SU-DHL-6 (cell line): ENCODE measurements at regions not wholly inside any gene's neighbourhood (a gene's known extent, or its start where the extent isn't known, plus 50 kb on each side); places are given as distances from the start of the nearest gene placed in this dataset.

Source experiments
- CTCF ChIP-seq: fragments of 200-600 bp; sonication (generic); IDR thresholded peaks from one replicate; pipeline ENCODE4 v1.5.1; 2017; ENCODE audit warnings: antibody characterized with exemption, mild to moderate bottlenecking, low read length, moderate library complexity; ENCODE audit not compliant: insufficient read depth, poor library complexity, severe bottlenecking
- EZH2phosphoT487 ChIP-seq: fragments of 200-600 bp; sonication (generic), shearing (Covaris generic); conservative IDR thresholded peaks from 2 replicates; pipeline ENCODE4 v1.6.1; 2018; ENCODE audit warnings: mild to moderate bottlenecking, antibody characterized with exemption, low read length, moderate library complexity, mixed read lengths

- TF ChIP-seq CTCF (no peak), EZH2phosphoT487 (no peak)
These were observed 53.2 kb downstream of the RIN2 start for GRCh38 chr20:19811231-19811630.
